Ecto neural progenitor cell (in vitro differentiated cells): ENCODE measurements at regions not wholly inside any gene's neighbourhood (a gene's known extent, or its start where the extent isn't known, plus 50 kb on each side); places are given as distances from the start of the nearest gene placed in this dataset.
"Not testable (repeated sequence)": the region's sequence is repeated elsewhere in the genome, so short reads cannot be mapped to it uniquely, and the experiment has no call there.

Source experiments
- DNase-seq: peaks from one replicate; pipeline ENCODE4 v3.0.0-alpha.2; 2018; ENCODE audit warnings: low spot score

- no peak for DNase-seq
Measured at GRCh38 chr12:58727521-58727920, 192.8 kb downstream of the LRIG3 start.

- DNase-seq = no peak
Measured at GRCh38 chr12:58728397-58728796, 191.9 kb downstream of the LRIG3 start.

- DNase-seq = no peak
Measured at GRCh38 chr12:58731096-58731495, 189.2 kb downstream of the LRIG3 start.

- no peak for DNase-seq
Measured at GRCh38 chr12:58732894-58733293, 187.4 kb downstream of the LRIG3 start.

GRCh38 chr12:58741226-58741625, 179.1 kb downstream of the LRIG3 start:
- no peak for DNase-seq

- DNase-seq = no peak
Measured at GRCh38 chr12:58745348-58746125, 174.8 kb downstream of the LRIG3 start.

GRCh38 chr12:58747533-58747932, 172.8 kb downstream of the LRIG3 start:
- DNase-seq = no peak

GRCh38 chr12:58750484-58750883, 169.8 kb downstream of the LRIG3 start:
- no peak for DNase-seq

GRCh38 chr12:58757422-58757821, 162.9 kb downstream of the LRIG3 start:
- no peak for DNase-seq

GRCh38 chr12:58759745-58760144, 160.6 kb downstream of the LRIG3 start:
- not testable (repeated sequence) for DNase-seq

- no peak for DNase-seq
Measured at GRCh38 chr12:58761308-58761707, 159.0 kb downstream of the LRIG3 start.

- DNase-seq = no peak
Measured at GRCh38 chr12:58764100-58764953, 156.0 kb downstream of the LRIG3 start.

- DNase-seq = no peak
Measured at GRCh38 chr12:58765076-58765475, 155.2 kb downstream of the LRIG3 start.

GRCh38 chr12:58765653-58766512, 154.4 kb downstream of the LRIG3 start:
- DNase-seq = no peak

- DNase-seq = no peak
Measured at GRCh38 chr12:58766513-58766870, 153.8 kb downstream of the LRIG3 start.

- no peak for DNase-seq
Measured at GRCh38 chr12:58767496-58767895, 152.8 kb downstream of the LRIG3 start.

GRCh38 chr12:58773986-58774385, 146.3 kb downstream of the LRIG3 start:
- DNase-seq = no peak

- DNase-seq = no peak
Measured at GRCh38 chr12:58774731-58775130, 145.6 kb downstream of the LRIG3 start.

- DNase-seq = no peak
Measured at GRCh38 chr12:58775396-58775795, 144.9 kb downstream of the LRIG3 start.

GRCh38 chr12:58776144-58776543, 144.2 kb downstream of the LRIG3 start:
- DNase-seq = no peak

GRCh38 chr12:58777815-58778214, 142.5 kb downstream of the LRIG3 start:
- DNase-seq = no peak

GRCh38 chr12:58781609-58782008, 138.7 kb downstream of the LRIG3 start:
- DNase-seq = no peak
